ENCODE measurements at regions not wholly inside any gene's neighbourhood (a gene's known extent, or its start where the extent isn't known, plus 50 kb on each side); places are given as distances from the start of the nearest gene placed in this dataset.

- no peak for TF ChIP-seq FOXP4 (CRISPR knock-in tag; IDR thresholded peaks at IDR 0.05)
- no peak for TF ChIP-seq NR2C2 (CRISPR knock-in tag; IDR thresholded peaks at IDR 0.05)
- no peak for TF ChIP-seq GABPB1 (CRISPR knock-in tag; IDR thresholded peaks at IDR 0.05)
- no peak for TF ChIP-seq ATF6 (CRISPR knock-in tag; IDR thresholded peaks at IDR 0.05)
- no peak for TF ChIP-seq ZNF219 (CRISPR knock-in tag; IDR thresholded peaks at IDR 0.05; ENCODE audit: borderline replicate concordance)
- no peak for TF ChIP-seq MLX (CRISPR knock-in tag; IDR thresholded peaks at IDR 0.05)
- TF ChIP-seq ATF3 (CRISPR knock-in tag; conservative IDR thresholded peaks at IDR 0.05) = no peak
- no peak for TF ChIP-seq ZNF425 (CRISPR knock-in tag; conservative IDR thresholded peaks at IDR 0.05)
- TF ChIP-seq ZNF671 (CRISPR knock-in tag; IDR thresholded peaks at IDR 0.05) = no peak
- no peak for TF ChIP-seq TEAD1 (CRISPR knock-in tag; IDR thresholded peaks at IDR 0.05)
- no peak for TF ChIP-seq ZNF532 (CRISPR knock-in tag; IDR thresholded peaks at IDR 0.05; ENCODE audit: borderline replicate concordance)
- TF ChIP-seq AR (CRISPR knock-in tag; IDR thresholded peaks at IDR 0.05) = no peak
- no peak for TF ChIP-seq PRRX2 (CRISPR knock-in tag; IDR thresholded peaks at IDR 0.05)
- TF ChIP-seq NR3C1 (CRISPR knock-in tag; conservative IDR thresholded peaks at IDR 0.05; ENCODE audit: low read depth) = no peak
Measured at GRCh38 chr12:128047266-128048060, 219.5 kb upstream of the TMEM132C start (continued).
